Suppressor macrophage treated with lipopolysaccharide for 4 hours (primary cell): ENCODE measurements at regions not wholly inside any gene's neighbourhood (a gene's known extent, or its start where the extent isn't known, plus 50 kb on each side); places are given as distances from the start of the nearest gene placed in this dataset.
"Not testable (repeated sequence)": the region's sequence is repeated elsewhere in the genome, so short reads cannot be mapped to it uniquely, and the experiment has no call there.

ENCODE experiments used
- DNase-seq: peaks from one replicate; pipeline ENCODE4 v3.0.0-alpha.2; 2020

DNA sequence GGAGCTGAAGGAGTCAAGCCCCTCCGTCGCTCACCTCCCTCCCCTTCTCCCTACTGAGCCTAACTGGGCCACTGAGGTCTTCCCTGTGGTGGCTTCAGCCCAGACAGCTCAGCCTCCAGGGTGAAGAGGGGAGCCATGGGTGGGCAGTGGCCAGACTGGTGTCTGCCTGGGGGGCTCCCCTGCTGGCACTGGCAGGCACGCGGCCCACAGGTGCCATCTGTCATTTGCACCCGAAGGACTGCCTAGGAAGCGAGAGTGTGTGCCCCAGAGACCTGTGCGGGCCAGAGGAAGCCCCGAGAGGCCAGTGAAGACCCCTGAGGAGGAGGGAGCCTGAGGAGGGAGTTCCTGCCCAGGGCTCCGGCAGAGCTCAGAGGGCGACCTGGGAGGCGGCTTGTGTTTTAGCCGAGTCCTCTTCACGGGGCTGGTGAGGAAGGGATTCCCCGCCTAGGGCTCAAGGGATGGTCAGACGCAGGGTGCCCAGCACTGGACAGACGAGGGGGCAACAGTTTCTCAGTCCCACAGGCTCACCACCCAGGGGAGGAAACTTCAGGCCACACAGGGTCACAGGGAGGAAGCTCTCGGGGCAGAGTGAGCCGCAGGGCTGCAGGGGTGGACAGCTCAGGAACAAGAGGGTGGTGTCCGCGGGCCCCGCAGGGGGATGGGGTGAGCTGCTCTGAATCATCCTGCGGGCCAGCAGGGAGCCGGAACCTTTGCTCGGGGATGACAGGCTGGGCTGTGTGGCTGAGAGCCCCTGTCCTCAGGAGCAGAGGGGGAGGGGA, 76.2 kb upstream of the PPP2R2D start:
- no peak for DNase-seq

DNA sequence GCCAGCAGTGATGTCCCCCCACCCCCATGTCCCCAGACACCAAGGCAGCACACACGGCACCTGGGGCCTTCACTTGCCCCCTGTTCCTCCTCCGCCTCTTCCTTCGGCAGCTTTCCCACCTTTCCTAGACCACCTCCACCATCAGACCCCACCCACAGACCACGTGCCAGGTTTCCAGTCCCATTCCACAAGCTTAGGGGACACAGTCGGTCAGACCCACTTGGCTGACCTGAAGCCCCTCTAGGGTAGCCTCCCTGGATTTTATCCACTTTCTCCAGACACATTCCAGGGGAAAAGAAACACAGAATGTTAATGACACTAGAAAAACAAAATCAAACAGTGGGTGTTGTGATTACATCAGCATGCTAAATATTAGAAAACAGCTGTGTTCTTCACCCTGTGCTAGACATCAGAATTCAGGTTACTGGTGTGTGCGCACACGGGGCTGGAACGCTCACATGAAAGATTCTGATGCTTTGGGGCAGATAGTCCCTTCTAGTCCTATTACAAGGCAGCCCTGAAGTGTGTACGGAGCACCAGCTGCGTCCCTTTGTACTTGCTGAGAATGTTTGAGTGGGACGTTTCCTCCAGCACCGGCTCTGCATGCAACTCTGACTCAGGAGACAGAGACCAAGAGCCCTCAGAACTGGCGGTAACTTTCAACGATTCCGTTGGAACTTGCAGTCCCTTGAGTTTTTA, 75.5 kb upstream of the PPP2R2D start:
- no peak for DNase-seq

DNA sequence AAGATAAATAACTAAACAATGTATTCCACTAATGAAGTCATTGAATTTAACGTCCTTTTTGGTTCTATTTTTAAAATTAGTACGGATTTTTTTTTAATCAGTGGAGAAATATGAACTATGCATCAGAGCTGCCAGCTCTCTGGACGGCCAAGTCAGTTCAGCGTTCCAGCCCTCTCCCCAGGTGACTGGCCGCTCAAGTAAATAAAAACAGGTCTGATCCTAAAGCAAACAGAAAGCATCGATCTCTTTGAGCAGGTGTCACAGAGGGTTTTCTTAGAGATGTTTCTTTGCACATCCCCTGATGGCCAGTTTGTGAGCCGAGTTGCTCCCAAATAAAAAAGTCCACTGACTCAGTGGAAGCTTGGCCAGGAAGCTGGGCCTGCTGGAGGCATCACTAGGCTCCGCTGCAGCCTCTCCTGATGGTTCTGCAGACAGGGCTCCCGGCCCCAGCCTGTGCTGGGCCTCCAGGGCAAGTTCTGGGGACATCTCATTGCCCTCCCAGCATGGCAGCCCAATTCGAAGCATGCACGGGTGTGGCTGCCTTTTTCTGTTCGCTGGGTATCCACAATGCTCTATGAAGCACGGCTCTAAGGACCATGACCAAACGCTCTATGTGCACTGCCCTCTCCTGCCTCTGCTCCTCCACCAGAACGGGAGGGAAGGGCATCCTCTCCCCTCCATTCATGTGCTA, 74.7 kb upstream of the PPP2R2D start:
- no peak for DNase-seq

DNA sequence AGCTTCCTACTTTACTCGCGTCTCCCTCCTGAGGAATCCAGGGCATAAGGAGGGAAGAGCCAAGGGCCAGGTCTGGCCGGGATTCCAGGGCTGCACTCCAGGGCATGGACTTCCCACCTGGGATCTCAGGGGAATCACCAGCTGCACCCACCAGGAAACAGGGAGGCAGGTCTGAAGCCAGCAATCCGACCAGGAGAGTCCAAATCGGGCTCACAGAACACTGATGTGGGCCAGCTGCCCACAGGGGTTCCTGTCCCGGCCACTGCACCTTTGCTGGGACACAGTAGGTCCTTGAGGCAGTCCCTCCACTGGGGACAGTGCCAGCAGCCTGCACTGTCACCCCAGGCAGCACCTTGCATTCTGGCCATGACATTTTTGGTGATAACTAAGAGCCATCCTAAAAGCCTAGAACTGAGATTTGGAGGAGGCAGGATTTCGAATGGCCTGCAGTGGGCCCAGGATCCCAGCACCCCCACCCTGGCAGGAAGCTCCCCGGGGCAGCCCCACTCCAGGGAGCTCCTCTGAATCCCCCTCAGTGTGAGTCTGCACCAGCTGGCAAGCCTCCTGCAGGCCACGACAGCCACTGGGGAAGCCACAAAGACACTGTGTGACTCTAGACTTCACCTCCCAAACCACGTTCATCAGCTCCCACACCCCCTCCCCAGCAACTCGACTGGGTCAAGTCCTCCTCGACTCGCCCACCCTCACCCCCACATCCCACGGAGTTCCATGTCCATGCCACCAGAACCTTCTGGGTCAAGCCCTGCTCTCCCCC, 71.5 kb upstream of the PPP2R2D start:
- DNase-seq: no peak

DNA sequence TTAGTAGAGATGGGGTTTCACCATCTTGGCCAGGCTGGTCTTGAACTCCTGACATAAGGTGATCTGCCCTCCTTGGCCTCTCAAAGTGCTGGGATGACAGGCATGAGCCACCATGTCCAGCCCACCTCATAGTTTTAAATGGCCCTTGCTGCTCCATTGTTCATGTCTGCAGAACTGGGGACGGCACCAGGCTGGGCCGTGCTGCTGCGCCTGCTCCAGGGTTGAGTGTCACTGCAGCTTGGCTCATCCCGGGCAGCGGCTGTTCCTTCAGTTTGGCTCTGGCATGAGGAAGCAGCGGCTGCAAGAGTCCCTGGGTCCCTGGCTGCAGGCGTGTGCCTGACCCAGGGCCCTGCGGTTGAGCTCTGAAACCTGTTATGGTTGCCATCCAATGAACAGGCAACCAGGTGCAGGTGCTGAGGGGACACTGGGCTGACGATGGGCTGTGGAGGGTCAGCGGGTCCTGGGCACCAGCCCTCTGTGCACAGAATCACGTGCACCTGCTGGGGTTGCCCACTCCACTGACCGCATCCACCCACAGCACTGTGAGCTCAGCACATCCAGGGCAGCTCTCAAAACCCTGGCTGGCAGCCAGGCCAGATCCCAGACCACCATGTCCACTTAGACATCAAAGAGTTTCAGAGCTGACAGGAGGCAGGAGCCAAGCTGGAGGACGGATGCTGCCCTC, 70.2 kb upstream of the PPP2R2D start:
- DNase-seq: no peak

DNA sequence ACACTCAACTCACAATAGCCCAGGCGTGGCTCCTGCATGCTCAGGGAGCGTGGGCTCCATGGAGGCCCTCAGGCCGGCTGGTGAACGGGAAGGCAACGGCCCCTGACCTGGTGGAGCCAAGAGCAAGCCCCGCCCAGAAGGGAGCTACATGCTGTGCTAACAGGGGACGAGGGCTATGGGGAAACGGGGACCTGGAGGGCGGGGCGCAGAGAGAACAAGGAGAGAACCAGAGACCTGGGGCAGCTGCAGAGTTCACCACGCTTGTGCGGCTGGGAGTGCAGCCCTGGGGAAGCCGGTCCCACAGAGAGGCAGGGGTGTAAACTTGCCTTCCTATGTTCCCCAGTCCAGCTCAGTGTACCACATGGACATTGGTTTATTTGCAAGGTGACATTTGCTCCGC, 69.2 kb upstream of the PPP2R2D start:
- no peak for DNase-seq

DNA sequence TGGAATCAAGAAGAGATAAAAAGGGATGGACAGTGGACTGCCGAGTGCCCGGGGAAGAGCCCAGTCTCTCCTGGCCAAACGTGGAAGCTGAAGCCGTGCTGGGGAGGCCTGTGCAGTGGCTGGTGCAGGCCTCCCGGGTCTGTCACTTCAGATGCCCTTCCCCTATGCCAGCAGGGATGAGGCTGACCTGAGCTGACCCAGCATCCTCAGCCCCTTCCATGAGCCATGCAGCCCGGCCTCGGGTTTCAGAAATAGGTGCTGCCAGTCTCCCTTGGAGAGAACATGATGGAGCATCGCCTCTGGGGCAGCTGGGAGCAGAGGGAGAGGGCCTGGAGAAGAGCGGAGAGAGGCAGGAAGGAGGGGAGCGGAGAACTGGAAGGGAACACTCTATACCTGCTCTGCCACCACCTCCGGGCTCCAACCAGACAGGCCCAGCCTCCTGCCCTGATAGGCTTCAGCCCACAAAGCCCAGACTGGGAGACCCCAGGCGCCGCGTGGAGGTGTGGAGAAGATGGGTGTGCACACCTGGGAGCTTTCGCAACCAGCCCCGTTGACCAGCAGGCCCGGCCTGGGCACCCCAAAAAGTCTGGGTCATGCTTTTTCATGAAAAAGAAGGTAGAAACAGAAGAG, 68.6 kb upstream of the PPP2R2D start:
- no peak for DNase-seq

DNA sequence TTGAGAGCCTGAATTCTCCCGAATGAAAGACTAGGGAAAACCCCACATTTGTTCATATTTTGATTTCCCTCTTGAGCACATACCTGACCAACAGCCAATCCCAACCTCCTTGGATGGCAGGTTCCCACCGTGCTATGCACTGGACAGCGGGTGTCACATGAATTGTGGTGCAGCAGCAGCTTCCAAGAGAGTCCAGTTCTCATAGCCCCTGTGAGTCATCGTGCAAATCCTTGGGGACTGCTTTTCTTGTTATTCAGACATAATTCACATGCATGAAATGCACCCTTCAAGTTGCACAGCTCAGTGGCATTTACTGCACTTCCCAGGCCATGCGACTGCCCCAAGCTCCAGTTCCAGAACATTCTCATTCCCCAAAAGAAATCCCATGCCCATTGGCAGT, 67.8 kb upstream of the PPP2R2D start:
- no peak for DNase-seq

DNA sequence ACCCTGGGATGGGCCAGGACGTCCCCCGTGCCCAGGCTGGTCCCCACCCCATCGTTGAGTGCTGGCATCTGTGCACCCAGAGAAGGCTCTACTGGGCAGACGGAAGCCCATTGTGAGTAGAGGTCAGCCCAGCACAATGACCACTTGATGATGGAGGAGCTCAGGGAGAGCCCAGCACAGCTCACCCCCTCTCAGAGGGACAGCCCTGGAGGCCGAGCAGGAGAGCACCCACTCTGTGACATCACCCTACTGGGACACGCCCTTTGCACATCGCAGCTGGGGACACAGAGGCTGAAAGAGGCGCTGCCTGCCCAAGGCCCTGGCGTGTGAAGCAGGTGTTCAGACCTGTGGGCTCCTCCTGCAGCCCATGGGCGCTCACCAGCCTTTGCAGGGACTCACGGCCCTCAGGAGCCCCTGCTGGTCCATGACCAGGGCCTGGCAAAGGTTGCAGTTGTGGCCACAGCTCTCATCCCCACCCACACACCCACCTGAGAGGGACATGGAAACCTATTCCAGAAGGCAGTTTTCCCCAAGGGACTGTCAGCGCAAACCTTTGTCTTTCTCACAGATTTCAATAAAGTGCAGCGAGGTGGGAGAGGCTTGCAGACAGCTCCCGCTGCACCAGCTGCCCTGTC, 67.2 kb upstream of the PPP2R2D start:
- DNase-seq: no peak

DNA sequence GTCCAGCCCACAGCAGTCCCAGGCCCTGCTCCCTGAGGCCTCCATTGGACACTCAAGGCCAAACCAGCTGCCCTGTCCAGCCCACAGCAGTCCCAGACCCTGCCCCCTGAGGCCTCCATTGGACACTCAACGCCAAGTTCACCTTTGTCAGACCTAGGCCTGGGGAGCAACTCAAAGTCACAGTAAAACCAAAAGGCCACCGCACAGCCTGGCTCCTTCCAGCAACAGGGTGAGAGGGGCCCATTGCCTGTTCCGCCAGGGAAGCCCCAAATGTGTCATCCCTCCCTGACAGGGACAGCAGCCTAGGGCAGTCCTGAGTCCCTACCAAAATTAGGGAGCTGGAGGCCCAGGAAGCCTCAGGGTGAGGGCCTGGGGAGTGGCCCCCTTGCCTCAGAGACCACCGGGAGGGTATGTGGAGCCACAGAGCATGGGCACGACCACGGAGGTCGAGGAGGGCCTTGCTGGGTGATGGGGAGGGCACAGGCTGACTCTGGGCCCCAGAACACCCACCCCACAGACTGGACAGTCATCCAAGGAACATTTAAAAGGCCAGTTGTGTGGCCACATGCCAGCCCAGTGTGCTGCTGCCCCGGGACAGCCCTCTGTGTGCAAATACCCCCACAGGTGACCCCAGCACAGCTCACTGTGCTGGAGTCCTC, 66.5 kb upstream of the PPP2R2D start:
- DNase-seq: no peak

DNA sequence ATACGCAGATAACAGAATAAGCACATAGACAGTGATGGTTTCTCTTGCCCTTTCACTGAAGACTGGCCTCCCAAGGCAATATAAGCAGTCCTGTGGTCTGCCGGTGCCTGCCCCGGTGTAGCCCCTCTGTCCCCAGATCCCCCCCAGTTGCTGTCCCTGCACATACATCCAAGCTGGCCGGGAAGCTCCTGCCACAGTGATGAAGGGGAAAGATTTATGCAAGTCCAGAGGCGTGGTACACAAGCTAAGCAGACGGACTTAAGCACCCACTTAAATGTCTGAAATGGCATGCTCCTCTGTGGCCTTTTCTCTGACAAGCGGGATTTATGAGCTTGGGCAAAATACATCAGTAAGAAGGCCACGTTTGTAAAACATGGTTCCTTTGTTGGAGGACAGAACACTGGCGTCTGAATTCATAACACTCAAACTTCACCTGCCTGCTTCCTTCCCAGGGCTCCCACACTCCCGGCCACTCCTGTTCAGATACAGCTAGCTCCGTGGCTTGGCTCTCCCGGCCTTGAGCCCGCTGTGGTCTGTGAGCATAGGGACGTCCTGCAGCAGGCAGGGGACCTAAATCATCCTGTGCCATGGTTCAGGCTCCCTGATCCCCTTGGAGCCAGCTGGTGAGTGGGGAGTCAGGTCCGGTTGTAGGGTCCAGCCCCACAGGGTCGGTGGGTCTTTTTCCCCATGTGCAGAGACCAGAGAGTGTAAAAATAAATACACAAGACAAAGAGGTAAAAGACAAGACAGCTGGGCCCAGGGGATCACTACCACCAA, 61.7 kb upstream of the PPP2R2D start:
- no peak for DNase-seq

DNA sequence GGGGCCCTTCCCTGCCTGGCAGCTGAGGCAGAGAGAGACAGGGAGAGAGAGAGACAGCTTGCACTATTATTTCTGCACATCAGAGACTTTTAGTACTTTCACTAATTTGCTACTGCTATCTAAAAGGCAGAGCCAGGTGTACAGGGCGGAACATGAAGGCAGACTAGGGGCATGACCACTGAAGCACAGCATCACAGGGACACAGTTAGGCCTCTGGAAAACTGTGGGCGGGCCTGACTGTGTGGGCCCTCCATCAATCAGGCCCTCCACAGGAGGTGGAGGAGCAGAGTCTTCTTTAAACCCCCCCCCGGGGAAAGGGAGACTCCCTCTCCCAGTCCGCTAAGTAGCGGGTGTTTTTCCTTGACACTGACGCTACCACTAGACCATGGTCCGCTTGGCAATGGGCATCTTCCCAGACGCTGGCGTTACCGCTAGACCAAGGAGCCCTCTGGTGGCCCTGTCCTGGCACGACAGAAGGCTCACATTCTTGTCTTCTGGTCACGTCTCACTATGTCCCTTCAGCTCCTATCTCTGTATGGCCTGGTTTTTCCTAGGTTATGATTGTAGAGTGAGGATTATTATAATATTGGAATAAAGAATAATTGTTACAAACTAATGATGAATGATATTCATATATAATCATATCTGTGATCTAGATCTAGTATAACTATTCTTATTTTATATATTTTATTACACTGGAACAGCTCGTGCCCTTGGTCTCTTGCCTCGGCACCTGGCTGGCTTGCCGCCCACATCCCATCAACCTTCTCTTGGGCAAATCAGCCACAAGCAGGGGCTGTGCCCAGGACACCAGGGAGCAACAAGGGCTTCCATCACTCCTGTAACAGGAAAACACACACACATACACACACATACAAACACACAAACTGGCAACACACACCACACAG, 60.7 kb upstream of the PPP2R2D start:
- not testable (repeated sequence) for DNase-seq

DNA sequence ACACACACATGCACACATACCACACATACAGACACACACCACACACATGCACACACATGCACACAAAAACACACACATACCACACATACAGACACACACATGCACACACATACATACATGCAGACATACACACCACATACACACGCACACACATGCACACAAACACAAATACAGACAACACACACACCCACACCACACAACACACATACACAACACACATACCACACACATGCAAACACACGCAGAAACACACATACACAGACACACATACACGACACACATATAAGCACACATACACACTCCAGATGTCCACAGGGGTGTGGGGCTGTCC, 60.1 kb upstream of the PPP2R2D start:
- no peak for DNase-seq

DNA sequence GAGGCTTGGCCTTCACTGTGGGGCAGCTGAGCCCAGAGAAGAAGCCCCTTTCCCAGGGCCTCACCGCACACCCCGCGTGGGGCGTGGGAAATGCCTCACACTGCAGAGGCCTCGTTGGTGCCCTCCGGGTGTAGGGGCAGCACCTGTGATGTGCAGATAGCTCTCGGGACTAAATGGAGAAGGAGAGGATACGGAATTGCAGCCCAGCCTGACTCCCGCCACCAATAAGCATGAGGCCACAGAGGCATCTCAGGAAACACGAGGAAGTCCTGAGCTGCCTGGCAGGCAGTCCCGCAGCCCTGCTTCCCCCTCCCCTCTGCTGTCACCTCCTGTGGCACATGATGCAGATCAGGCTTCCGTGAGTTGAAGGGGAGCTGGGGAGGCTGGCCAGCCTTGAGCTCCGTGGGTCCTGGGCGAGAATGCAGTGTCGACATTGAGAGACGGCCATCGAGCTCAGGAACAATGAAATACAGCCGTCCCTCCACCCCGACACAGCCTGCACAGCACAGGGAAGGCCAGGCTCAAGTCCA, 59.6 kb upstream of the PPP2R2D start:
- DNase-seq: no peak

DNA sequence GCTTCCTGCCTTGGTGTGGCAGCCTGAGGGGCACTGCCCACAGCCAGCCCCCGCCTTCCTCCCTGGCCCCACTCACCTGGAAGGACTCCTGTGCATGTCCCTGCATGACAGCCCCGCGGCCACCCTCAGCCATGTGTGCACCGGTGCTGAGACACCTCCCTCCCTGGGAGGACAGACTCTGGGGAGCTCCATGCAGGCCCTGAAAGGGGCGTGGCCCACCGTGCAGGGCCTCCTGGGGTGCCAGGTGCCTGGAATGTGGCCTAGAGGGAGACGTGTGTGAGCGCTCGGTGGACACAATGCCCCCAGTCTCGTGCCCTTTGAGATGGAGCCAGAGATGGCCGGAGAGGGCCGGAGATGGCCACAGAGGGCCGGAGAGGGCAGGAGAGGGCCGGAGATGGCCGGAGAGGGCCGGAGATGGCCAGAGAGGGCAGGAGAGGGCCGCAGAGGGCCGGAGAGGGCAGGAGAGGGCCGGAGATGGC, 59.1 kb upstream of the PPP2R2D start:
- no peak for DNase-seq

DNA sequence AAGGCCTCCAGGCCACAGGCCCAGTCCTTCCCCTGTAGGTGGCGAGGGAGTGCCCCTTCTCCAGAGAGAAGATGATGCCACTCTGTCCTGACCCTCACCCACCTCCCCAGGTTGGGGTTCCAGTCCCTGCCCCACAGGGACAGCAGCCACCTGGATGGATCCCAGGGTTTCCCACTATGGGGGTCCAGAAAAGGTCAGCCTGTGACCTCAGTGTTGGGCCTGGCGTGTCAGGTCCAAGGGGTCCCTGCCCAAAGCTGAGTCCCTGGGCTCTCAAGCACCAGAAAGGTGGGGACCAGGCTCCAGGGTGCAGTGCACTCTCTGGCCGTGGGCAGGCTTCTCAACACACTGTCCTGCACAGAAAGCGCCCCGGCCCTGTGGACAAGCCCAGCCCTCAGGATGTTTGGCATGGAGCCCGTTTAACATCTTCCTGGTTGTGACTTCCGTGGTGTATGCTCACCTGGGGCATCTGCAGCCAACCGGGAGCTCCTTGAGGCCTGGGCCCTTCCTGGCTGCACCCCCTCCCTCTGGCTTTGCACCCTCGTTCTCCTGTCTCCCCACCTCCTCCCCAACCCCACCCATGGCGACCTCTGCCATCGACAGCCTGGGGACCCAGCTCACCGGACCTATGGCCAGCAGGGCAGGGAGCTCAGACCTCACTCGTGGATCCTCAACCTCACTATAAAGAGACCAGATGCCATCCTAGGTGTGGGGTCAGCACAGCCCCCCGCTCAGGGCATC, 58.3 kb upstream of the PPP2R2D start:
- no peak for DNase-seq

DNA sequence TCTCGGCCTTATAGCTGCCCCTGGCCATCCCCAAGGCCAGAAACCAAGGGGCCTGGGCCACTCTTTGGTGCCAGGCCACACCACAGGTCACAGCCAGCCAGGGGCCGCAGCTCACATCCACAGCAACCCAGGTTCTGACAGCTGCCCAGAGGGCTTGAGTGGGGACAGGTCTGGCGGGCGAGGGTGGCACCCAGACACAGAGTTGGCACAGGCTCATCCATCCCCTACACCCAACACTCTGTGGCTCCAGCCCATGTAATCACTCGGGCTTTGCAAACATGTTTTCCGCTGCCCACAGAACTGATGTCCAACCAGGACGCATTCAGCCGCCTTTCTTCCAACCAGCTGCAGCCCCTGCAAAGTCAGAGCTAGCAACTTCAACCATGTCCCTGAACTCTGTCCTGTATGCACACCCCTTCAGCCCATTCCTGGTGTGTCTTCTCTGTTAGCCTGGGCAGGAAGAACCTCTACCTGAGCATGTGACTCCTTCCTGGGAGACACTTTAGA, 57.7 kb upstream of the PPP2R2D start:
- DNase-seq: no peak

DNA sequence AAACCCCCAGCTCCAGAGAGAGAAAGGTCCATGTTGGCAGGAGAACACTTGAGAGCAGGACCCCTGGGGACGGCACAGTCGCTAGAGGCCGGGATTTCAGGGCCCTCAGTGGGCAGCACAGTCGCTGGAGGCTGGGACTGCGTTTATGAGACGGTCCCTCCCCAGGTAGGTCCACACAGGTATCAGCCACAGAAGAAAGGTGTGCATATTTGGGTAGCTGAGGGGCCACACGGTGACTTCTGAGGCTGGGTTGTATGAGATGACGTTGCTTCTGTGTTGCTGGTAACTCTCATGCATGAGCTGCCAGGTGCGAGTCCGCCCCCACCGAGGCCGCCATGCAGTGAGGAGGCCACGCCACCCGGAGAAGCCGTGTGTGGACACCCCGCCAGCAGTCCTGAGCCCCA, 56.9 kb upstream of the PPP2R2D start:
- DNase-seq: no peak
